ENCODE measurements at regions not wholly inside any gene's neighbourhood (a gene's known extent, or its start where the extent isn't known, plus 50 kb on each side); places are given as distances from the start of the nearest gene placed in this dataset.

DNA sequence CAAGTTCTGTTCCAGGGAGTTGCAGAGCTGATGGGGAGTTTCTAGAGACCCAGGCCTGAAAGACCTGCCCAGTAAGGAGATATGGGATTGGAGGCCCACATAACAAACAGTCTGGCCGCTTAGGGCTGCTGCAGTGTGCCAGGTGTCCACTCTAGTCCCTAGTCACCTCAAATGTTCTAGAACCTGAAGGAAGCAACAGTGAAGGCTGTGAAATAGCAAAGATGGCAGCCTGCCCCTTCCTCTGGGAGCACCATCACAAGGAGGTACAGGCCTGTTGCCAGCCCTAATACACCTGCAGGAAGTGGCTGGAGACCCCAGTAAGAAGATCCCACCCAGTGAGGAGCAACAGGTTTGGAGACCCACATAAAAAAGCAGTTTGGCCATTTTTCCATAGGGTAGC lies 783.8 kb upstream of the EDIL3 start:
- Histone ChIP-seq H3K9me3 (ENCODE audit: low read depth, low read length, poor library complexity, severe bottlenecking) (no peaks in the 10 kb centered on the region), H3K4me1 (ENCODE audit: insufficient read depth, low read length, poor library complexity, severe bottlenecking) (no peaks in the 10 kb centered on the region), H3K4me3 (ENCODE audit: low read depth, low read length, poor library complexity, severe bottlenecking) (no peak overlapping the region), H3K27ac (ENCODE audit: low read depth, low read length, poor library complexity, severe bottlenecking) (no peak overlapping the region), H3K36me3 (ENCODE audit: insufficient read depth, low read length, poor library complexity, severe bottlenecking) (no peaks in the 10 kb centered on the region), H3K27me3 (replicated peaks; ENCODE audit: insufficient read depth, low read depth, low read length, poor library complexity) (no peaks in the 10 kb centered on the region)
- CTCF ChIA-PET = no interaction called here
- DNase-seq (ENCODE audit: low spot score) = no peak
- POLR2A ChIA-PET (ENCODE audit: low non-redundant PET) = no interaction called here
- no TSS peak for BruUV-seq (replicated peaks)
- TF ChIP-seq, protein P1, sequence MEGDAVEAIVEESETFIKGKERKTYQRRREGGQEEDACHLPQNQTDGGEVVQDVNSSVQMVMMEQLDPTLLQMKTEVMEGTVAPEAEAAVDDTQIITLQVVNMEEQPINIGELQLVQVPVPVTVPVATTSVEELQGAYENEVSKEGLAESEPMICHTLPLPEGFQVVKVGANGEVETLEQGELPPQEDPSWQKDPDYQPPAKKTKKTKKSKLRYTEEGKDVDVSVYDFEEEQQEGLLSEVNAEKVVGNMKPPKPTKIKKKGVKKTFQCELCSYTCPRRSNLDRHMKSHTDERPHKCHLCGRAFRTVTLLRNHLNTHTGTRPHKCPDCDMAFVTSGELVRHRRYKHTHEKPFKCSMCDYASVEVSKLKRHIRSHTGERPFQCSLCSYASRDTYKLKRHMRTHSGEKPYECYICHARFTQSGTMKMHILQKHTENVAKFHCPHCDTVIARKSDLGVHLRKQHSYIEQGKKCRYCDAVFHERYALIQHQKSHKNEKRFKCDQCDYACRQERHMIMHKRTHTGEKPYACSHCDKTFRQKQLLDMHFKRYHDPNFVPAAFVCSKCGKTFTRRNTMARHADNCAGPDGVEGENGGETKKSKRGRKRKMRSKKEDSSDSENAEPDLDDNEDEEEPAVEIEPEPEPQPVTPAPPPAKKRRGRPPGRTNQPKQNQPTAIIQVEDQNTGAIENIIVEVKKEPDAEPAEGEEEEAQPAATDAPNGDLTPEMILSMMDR (conservative IDR thresholded peaks at IDR 0.05; ENCODE audit: low read depth, low read length) = no peak
- TF ChIP-seq EZH2 (IDR thresholded peaks at IDR 0.05; ENCODE audit: borderline replicate concordance, low read depth, low read length, poor library complexity, severe bottlenecking) = no peak
- intact Hi-C loops (cut with micrococcal nuclease; ENCODE audit: unreplicated experiment) = no loop called here

DNA sequence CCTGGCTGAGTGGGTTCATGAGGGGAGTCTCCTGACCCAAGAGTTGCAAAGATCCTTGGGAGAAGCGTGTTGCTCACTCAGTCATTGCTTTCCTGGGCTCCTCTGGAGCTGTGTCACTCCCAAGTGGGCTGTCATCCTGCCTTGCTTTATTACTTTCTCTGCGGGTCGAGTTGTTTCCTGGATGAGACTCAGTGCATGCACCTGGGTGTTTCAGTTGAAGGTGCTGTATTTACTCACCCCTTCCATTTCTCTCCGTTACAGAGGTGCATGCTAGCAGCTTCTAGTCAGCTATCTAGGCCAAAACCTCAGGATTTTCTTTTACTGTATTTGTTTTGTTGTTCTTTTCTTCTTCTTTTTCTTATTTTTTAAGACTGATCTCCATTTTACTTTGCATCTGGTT lies 785.5 kb upstream of the EDIL3 start:
- BruUV-seq (replicated peaks) = no TSS peak

DNA sequence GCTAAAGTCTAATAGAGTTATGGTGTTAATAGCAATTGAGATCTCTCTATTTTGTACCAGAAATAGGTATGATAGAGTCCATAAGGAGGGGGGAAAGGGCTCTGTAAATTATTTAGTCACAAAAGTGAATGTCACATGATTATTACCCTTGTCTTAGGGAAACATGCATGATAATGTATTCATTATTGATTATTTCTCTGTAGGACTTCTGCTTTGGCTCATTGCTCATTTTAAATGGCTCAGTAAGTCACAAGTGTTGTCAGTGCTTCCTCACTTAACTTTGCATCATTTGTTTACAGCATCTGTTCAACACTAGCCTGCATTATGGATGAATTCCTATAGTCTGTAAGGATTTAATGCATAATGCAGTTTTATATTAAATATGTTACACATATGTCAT lies 788.8 kb upstream of the EDIL3 start:
- Histone ChIP-seq H3K27me3 (replicated peaks; ENCODE audit: insufficient read depth, low read depth, low read length, poor library complexity) (no peaks in the 10 kb centered on the region), H3K36me3 (ENCODE audit: insufficient read depth, low read length, poor library complexity, severe bottlenecking) (no peaks in the 10 kb centered on the region), H3K4me3 (ENCODE audit: low read depth, low read length, poor library complexity, severe bottlenecking) (no peak overlapping the region), H3K9me3 (ENCODE audit: low read depth, low read length, poor library complexity, severe bottlenecking) (no peaks in the 10 kb centered on the region), H3K27ac (ENCODE audit: low read depth, low read length, poor library complexity, severe bottlenecking) (no peak overlapping the region), H3K4me1 (ENCODE audit: insufficient read depth, low read length, poor library complexity, severe bottlenecking) (no peaks in the 10 kb centered on the region)
- ChIA-PET CTCF (no interaction called here), POLR2A (ENCODE audit: low non-redundant PET) (no interaction called here)
- intact Hi-C loops (cut with micrococcal nuclease; ENCODE audit: unreplicated experiment) = no loop called here
- no peak for TF ChIP-seq EZH2 (IDR thresholded peaks at IDR 0.05; ENCODE audit: borderline replicate concordance, low read depth, low read length, poor library complexity, severe bottlenecking)
- BruUV-seq (replicated peaks) = no TSS peak
- no peak for DNase-seq (ENCODE audit: low spot score)

More for the DNA sequence above, 785.5 kb upstream of the EDIL3 start:
- Histone ChIP-seq H3K9me3 (ENCODE audit: low read depth, low read length, poor library complexity, severe bottlenecking) (no peaks in the 10 kb centered on the region), H3K27me3 (replicated peaks; ENCODE audit: insufficient read depth, low read depth, low read length, poor library complexity) (no peaks in the 10 kb centered on the region), H3K27ac (ENCODE audit: low read depth, low read length, poor library complexity, severe bottlenecking) (no peak overlapping the region), H3K4me1 (ENCODE audit: insufficient read depth, low read length, poor library complexity, severe bottlenecking) (no peaks in the 10 kb centered on the region), H3K4me3 (ENCODE audit: low read depth, low read length, poor library complexity, severe bottlenecking) (no peak overlapping the region), H3K36me3 (ENCODE audit: insufficient read depth, low read length, poor library complexity, severe bottlenecking) (no peaks in the 10 kb centered on the region)
- intact Hi-C loops (cut with micrococcal nuclease; ENCODE audit: unreplicated experiment) = no loop called here
- no peak for DNase-seq (ENCODE audit: low spot score)
- POLR2A ChIA-PET (ENCODE audit: low non-redundant PET) = no interaction called here
- TF ChIP-seq, protein P1 (conservative IDR thresholded peaks at IDR 0.05; ENCODE audit: low read depth, low read length) = no peak
- no peak for TF ChIP-seq EZH2 (IDR thresholded peaks at IDR 0.05; ENCODE audit: borderline replicate concordance, low read depth, low read length, poor library complexity, severe bottlenecking)
- CTCF ChIA-PET = interaction anchor here (0.8 kb wide), 1 partner anchor 132 kb away, joined by 4 read pairs; no protein-coding TSS in a partner anchor

DNA sequence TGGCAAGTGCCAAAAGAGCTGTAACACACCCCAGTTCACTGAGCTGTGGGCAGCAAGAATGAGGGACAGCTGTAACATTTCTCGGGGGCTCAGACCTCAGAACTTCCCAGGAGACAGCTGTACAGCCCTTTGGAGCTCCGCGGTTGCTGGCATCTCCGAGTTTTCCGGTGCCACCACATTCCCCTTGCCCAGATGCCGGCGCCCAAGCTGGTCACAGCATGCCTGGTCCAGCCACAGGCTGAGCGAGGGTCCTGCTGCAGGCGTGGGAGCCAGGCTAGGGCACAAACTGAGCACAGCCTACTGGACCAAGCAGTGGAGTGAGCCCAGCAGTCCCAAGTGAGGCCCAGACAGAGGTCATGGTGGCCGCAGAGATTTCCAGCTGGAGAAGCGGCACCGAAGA lies 797.7 kb upstream of the EDIL3 start:
- BruUV-seq (replicated peaks) = no TSS peak
- POLR2A ChIA-PET (ENCODE audit: low non-redundant PET) = interaction anchor here (0.6 kb wide), 1 partner anchor 18 kb away, joined by 4 read pairs; no protein-coding TSS in a partner anchor
- CTCF ChIA-PET = no interaction called here
- TF ChIP-seq EZH2 (IDR thresholded peaks at IDR 0.05; ENCODE audit: borderline replicate concordance, low read depth, low read length, poor library complexity, severe bottlenecking) = no peak
- TF ChIP-seq, protein P1 (conservative IDR thresholded peaks at IDR 0.05; ENCODE audit: low read depth, low read length) = no peak
- no peak for DNase-seq (ENCODE audit: low spot score)
- no peaks in the 10 kb centered on the region for H3K36me3 ChIP-seq (ENCODE audit: insufficient read depth, low read length, poor library complexity, severe bottlenecking)
- H3K27ac ChIP-seq (ENCODE audit: low read depth, low read length, poor library complexity, severe bottlenecking) = no peak overlapping the region
- intact Hi-C loops (cut with micrococcal nuclease; ENCODE audit: unreplicated experiment) = no loop called here
- H3K4me1 ChIP-seq (ENCODE audit: insufficient read depth, low read length, poor library complexity, severe bottlenecking) = no peaks in the 10 kb centered on the region
- H3K27me3 ChIP-seq (replicated peaks; ENCODE audit: insufficient read depth, low read depth, low read length, poor library complexity) = no peaks in the 10 kb centered on the region
- no peaks in the 10 kb centered on the region for H3K9me3 ChIP-seq (ENCODE audit: low read depth, low read length, poor library complexity, severe bottlenecking)
- H3K4me3 ChIP-seq (ENCODE audit: low read depth, low read length, poor library complexity, severe bottlenecking) = no peak overlapping the region

Data from A673 (cell line).